Fibroblast of villous mesenchyme (primary cell): ENCODE measurements at regions not wholly inside any gene's neighbourhood (a gene's known extent, or its start where the extent isn't known, plus 50 kb on each side); places are given as distances from the start of the nearest gene placed in this dataset.

Experiments used
- DNase-seq: peaks from one replicate; pipeline ENCODE4 v3.0.0-alpha.2; 2010; ENCODE audit warnings: low read depth
- H3K4me3 ChIP-seq: 2 replicates; pipeline ENCODE4 v1.5.1; 2011; ENCODE audit warnings: low read depth, mild to moderate bottlenecking, low read length
- TF ChIP-seq, protein P1 (sequence below): IDR thresholded peaks from 2 replicates; pipeline ENCODE4 v1.5.1; 2012; ENCODE audit warnings: low read depth, mild to moderate bottlenecking, low read length; ENCODE audit not compliant: insufficient read depth

DNA sequence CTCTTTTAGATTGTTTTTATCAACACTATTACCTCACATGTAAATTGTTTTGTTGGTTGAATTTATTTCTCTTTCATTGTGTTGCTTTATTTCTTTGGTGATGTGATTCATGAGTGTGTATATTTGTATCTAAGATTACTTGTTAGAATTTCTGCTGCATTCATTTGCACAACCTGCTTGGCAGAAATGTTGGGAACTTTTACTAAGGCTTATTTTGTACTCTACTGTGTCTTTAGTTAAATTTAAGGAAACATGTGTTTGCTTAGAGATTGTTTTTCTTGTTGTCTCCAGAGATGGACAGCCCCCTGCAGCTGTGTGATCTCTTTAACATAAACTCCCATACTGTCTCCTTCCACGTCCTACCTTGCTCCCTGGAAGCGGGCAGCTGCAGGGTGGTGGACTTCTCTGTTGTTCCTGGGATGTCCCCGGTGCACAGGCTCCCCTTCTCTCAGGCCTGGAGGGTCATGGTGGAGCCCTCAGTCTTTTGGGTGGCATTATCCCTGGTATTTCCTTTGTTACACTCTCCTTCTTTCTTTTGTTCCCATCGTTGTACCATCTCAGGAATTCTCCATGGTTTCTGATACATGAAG lies 212.0 kb upstream of the SPRY2 start:
- H3K4me3 ChIP-seq: no peak overlapping the region
- TF ChIP-seq, protein P1, sequence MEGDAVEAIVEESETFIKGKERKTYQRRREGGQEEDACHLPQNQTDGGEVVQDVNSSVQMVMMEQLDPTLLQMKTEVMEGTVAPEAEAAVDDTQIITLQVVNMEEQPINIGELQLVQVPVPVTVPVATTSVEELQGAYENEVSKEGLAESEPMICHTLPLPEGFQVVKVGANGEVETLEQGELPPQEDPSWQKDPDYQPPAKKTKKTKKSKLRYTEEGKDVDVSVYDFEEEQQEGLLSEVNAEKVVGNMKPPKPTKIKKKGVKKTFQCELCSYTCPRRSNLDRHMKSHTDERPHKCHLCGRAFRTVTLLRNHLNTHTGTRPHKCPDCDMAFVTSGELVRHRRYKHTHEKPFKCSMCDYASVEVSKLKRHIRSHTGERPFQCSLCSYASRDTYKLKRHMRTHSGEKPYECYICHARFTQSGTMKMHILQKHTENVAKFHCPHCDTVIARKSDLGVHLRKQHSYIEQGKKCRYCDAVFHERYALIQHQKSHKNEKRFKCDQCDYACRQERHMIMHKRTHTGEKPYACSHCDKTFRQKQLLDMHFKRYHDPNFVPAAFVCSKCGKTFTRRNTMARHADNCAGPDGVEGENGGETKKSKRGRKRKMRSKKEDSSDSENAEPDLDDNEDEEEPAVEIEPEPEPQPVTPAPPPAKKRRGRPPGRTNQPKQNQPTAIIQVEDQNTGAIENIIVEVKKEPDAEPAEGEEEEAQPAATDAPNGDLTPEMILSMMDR: no peak
- no peak for DNase-seq

DNA sequence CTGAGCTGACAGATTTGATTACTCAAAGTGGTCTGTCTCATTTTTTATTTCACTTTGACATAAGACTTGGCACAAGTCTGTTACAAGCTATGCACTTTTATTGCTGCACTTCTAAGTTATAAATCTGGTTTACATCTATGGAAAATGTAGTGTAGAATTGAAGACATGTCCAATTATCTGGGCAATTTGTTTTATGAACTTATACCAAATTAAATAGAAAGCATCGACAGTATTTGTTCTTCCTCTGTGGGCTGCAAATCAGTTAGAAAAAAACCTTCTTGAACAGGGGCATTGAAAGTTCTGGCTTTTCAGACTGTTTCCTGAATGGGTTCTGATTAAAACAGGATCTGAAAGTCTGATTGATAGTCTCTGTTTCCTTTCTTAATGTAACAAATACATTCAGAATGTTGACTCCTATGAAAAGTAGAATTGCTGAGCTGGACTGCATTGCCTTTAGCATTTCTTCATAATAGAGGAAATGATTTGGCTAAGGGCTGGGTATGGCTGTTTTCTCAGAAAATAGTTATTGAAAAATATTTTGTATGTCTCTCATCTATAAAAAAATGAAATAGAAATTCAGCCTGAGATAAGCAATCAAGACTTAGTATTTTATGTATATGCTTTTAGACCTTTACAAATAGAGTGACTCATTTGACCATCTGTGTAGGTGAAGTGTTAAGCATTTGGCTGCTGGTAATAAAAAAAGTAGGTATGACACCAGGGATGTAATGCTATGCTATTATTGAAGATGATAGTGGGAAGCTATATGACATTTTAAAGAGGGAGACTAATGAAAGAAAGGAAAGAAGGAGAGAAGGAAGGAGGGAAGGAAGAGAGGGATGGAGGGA lies 210.9 kb upstream of the SPRY2 start:
- TF ChIP-seq, protein P1: no peak
- no peak overlapping the region for H3K4me3 ChIP-seq
- DNase-seq: no peak

DNA sequence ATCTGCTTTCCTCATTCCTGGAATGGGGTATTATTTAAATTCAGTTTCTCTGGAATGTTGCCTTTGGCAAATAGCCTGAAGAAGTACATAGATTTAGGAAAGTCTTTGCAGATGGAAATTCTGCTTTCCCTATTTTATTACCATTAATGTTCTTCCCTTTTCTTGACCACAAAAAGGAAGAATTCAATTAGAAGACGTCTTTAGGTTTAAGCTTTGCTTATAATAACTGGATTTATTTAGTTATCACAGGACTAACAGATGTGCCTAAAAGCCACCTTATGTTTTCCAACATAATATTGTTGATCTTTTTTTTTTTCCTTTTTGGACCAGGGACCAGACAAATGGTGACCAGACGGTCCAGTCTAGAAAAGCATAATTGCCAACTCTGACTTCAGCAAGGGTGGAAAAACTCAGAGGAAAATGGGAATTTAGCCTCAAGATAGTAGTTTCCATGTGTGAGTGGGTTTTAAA lies 210.1 kb upstream of the SPRY2 start:
- no peak overlapping the region for H3K4me3 ChIP-seq
- TF ChIP-seq, protein P1: no peak
- DNase-seq: no peak

DNA sequence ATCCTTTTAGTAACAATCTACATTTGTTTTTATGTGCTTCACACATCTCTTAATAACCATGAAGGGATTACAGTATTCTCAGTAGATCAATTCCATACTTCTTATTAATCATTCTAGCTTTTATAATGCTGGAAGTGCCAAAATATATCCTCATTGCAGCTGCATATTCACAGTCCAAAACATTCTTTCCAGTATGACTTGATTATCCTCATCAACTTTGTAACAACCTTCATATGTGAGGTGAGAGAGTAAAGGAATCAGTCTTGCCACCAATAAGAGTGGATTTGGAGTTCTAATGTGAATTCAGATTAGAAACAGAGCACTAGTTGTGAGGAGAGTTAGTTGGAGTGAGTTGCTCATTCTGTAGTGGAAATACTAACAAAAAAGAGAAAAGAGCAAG lies 208.0 kb upstream of the SPRY2 start:
- no peak for DNase-seq
- TF ChIP-seq, protein P1: no peak
- H3K4me3 ChIP-seq: no peak overlapping the region

DNA sequence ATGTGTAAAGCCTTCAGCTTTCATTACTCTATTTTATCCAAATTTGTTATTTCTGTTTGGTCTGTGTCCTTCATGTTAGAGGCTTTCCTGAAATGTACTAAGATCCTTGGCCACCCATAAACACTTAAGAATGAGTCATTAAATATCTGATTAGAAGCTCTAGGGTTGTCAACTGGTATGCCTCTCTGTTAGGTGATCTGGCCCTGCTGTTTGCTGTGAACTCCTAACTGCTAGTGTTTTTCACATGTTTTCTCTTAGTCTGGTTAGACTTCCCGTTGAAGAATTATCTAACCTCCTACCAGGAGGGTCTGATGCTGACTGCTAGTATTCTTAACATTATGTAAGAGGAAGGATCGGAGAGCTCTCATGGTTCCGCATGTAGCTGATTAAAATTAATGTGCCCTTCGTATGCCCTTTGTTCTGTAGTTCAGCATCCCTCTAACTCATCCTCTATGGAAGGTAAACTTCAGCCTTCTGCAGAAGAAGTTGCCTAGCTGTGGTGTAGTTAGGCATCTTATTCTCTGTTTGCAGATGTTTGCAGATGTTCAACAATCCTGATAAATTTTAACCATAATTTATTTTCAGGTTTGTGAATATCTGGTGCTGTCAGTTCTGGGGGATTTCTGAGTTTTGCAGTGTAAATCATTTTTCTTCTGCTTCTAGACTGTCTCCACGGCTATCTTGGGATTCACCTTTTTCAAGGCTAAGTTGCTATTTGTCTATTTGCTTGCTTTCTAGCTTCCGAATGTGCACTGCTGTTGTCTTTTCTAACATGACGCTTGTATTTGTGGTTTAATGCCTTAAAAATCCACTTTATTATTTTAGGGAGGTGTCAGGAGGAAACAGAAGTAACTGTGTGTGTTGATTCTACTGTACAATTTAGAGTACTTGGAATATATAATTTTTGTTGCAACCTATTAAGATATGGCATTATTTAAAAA lies 207.2 kb upstream of the SPRY2 start:
- peak; percentile 20 for DNase-seq
- no peak overlapping the region for H3K4me3 ChIP-seq
- TF ChIP-seq, protein P1: no peak

DNA sequence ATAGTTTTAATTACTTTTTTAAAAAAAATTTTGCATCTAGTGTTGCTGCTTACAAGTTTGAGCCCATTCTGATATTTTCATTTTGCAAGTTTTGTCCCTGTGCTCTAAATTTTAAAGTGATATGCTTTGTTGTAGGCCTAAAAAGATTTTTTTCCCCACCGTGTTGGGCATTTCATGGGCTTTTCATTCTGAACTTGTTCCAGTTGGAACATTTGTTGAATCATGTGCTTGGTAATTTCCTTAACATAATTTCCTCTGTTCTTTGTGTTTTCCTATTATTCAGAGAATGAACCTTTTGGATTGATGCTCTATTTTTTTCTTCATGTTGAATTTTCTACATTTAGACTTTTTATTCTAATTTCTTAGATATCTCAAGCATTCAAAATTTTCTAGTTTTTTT lies 206.4 kb upstream of the SPRY2 start:
- TF ChIP-seq, protein P1: no peak
- DNase-seq: no peak
- no peak overlapping the region for H3K4me3 ChIP-seq
